Ovary (tissue), 7 donors: ENCODE measurements at regions not wholly inside any gene's neighbourhood (a gene's known extent, or its start where the extent isn't known, plus 50 kb on each side); places are given as distances from the start of the nearest gene placed in this dataset.

Experiments used
- DNase-seq, 5 donors: peaks; one replicate each; pipeline ENCODE4 v3.0.0-alpha.2; 2019 to 2020
- H3K27ac ChIP-seq, 2 donors: fragments of 200-600 bp; one replicate each; pipeline versions ENCODE4 v1.5.1 to v1.8.0; 2019 to 2022
- H3K27me3 ChIP-seq: fragments of 200-600 bp; one replicate; pipeline ENCODE4 v1.8.0; 2022
- H3K36me3 ChIP-seq: fragments of 200-600 bp; sonication (generic); one replicate; pipeline ENCODE4 v1.5.1; 2019
- H3K4me1 ChIP-seq: one replicate; pipeline ENCODE4 v1.8.1; 2013; ENCODE audit warnings: mild to moderate bottlenecking, moderate library complexity; ENCODE audit not compliant: insufficient read depth
- H3K4me3 ChIP-seq: fragments of 200-600 bp; sonication (generic); one replicate; pipeline ENCODE4 v1.5.1; 2017
- H3K9me3 ChIP-seq, 2 donors: fragments of 200-600 bp in 1 of 2; sonication (generic) in 1 of 2; one replicate each; pipeline versions ENCODE4 v1.5.1 to v1.8.1; 2013 to 2019; ENCODE audit warnings: mild to moderate bottlenecking in 1 of 2, moderate library complexity in 1 of 2
- EP300 ChIP-seq: sonication (generic); formaldehyde crosslinking; IDR thresholded peaks from one replicate; pipeline ENCODE4 v1.6.1; 2017; ENCODE audit warnings: antibody characterized with exemption
- POLR2A ChIP-seq: fragments of 450-650 bp; IDR thresholded peaks from one replicate; pipeline ENCODE4 v1.6.1; 2017; ENCODE audit warnings: antibody characterized with exemption, mild to moderate bottlenecking, moderate library complexity
- WGBS, 3 donors: extraction: QIAGEN DNeasy Blood & Tissue Kit in 1 of 3; methylation state at CpG; one replicate each; pipeline versions ENCODE4 v1.1.5 to v1.1.7; 2013 to 2017; 5-methylcytosine and 5-hydroxymethylcytosine counted together
- intact Hi-C, 4 donors: fragments of 100-400 bp; cut with DNase I; formaldehyde crosslinking; loops; one replicate each; pipeline versions ENCODE4 v1.11.0 to v1.15.1; 2022 to 2023
- TF ChIP-seq, protein P1 (sequence below), 3 donors: fragments of 450-650 bp in 2 of 3; fragments of 200-600 bp in 1 of 3; IDR thresholded peaks; one replicate each; pipeline versions ENCODE4 v1.5.1 to v1.8.0; 2016 to 2022; ENCODE audit warnings: antibody characterized with exemption in 3 of 3, mild to moderate bottlenecking in 1 of 3
- donor health status: DM: no; HTN: no; CAD: no; lungs with moderate emphysema.
- donor health status: DM: no; HTN: no; CAD: no.
- donor health status: Bipolar disorder and iron deficiency.
- donor health status: DM: no; HTN: no; CAD: no.
- donor health status: DM: yes; HTN: yes; CAD: no.

DNA sequence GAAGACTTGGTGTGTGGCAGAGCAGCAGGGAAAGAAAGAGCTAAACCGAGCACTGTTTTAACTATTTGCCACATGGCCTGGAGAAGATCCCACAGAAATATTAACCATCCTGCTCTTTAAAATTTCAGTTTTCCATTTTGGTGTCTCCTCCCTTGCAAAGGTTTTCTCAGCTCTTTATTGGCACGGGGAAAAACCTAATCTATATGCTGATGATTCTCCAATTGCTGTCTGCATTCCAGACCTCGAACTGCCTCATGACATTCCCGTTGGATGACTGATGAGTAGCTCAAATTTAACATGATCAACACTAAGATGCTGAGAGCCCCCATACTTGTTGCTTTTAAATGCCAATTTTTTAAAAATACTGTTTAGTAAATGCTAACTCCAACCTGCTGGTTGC, 115.0 kb downstream of the EMP1 start:
- H3K27ac ChIP-seq, result no peak overlapping the region
- no peaks in the 10 kb centered on the region for H3K36me3 ChIP-seq
- H3K27me3 ChIP-seq, result no peaks in the 10 kb centered on the region
- no peak overlapping the region for H3K4me3 ChIP-seq
- TF ChIP-seq EP300 (no peak), POLR2A (no peak)
- TF ChIP-seq, protein P1, sequence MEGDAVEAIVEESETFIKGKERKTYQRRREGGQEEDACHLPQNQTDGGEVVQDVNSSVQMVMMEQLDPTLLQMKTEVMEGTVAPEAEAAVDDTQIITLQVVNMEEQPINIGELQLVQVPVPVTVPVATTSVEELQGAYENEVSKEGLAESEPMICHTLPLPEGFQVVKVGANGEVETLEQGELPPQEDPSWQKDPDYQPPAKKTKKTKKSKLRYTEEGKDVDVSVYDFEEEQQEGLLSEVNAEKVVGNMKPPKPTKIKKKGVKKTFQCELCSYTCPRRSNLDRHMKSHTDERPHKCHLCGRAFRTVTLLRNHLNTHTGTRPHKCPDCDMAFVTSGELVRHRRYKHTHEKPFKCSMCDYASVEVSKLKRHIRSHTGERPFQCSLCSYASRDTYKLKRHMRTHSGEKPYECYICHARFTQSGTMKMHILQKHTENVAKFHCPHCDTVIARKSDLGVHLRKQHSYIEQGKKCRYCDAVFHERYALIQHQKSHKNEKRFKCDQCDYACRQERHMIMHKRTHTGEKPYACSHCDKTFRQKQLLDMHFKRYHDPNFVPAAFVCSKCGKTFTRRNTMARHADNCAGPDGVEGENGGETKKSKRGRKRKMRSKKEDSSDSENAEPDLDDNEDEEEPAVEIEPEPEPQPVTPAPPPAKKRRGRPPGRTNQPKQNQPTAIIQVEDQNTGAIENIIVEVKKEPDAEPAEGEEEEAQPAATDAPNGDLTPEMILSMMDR (IDR thresholded peaks at IDR 0.05), result no peak
- H3K4me1 ChIP-seq, result no peaks in the 10 kb centered on the region
- H3K9me3 ChIP-seq, result no peaks in the 10 kb centered on the region
- no peak for DNase-seq
- WGBS, 3 donors, result 46 to 55% (median 47%) methylated on average over 4 of the region's 4 CpGs
- intact Hi-C loops, result no loop called here

DNA sequence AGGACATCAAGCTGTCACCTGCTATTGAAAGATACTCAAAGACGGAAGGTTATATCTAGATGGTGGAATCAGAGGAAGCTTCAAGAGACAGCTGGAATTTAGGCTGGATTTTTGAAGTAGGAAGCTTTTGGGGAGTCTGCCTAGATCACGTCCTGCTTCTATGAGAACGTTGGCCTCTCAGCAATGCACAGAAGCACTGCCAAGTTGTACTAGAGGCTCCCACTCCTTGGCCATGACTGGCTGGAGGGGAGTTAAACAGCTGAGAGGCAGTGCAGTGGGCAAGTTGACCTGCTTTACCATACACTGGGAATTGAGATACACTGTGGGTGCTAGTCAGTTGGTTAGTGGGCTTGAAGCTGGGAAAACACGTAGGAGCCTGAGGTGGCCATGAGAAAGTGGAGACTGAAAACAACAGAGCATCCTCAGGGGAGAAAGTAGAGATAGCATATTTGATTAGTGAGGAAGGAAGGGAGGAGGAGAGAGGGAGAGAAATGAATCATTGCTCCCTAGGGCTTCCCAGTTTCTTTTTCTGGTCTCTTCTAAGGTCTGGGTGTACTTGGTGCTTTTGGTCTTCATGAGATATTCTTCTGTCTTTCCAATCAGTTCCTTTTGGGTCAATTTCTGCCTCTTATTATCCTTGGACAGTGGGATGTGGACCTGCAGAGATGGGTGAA, 110.8 kb downstream of the EMP1 start:
- Histone ChIP-seq H3K27me3 (no peaks in the 10 kb centered on the region), H3K4me1 (no peaks in the 10 kb centered on the region), H3K27ac (no peak overlapping the region), H3K4me3 (no peak overlapping the region), H3K36me3 (no peaks in the 10 kb centered on the region), H3K9me3 (no peaks in the 10 kb centered on the region)
- DNase-seq, result no peak
- intact Hi-C loops, result no loop called here
- WGBS, 3 donors, result 41 to 54% (median 44%) methylated on average over 4 of the region's 4 CpGs
- TF ChIP-seq POLR2A, result no peak
- TF ChIP-seq EP300, result no peak
- TF ChIP-seq, protein P1 (IDR thresholded peaks at IDR 0.05), result no peak

DNA sequence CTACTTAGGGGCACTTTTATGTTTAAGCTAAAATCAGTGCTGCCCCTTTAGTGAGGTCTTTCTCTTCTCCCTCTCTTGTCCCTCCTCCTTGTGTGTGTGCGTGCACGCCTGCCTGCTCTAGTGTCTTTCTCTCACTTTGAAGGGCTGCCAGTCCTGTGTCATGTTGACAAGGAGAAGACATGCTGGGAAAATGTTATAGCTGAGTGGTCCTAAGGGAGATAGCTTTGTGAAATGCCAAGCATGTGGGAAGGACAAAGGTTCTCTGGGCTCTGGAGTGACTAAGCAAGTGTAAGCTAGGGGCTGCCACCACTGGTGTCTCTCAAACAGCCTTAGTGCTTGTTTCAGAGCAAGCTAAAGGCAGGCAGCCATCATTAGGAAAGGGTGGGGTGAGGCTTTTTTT, 108.4 kb downstream of the EMP1 start:
- no peaks in the 10 kb centered on the region for H3K9me3 ChIP-seq
- no peaks in the 10 kb centered on the region for H3K4me1 ChIP-seq
- intact Hi-C loops, result no loop called here
- no peak overlapping the region for H3K4me3 ChIP-seq
- H3K36me3 ChIP-seq, result no peaks in the 10 kb centered on the region
- no peak overlapping the region for H3K27ac ChIP-seq
- H3K27me3 ChIP-seq, result no peaks in the 10 kb centered on the region
- no peak for TF ChIP-seq EP300
- DNase-seq, result no peak
- WGBS, 3 donors, result 84 to 90% (median 86%) methylated on average over 2 of the region's 2 CpGs

DNA sequence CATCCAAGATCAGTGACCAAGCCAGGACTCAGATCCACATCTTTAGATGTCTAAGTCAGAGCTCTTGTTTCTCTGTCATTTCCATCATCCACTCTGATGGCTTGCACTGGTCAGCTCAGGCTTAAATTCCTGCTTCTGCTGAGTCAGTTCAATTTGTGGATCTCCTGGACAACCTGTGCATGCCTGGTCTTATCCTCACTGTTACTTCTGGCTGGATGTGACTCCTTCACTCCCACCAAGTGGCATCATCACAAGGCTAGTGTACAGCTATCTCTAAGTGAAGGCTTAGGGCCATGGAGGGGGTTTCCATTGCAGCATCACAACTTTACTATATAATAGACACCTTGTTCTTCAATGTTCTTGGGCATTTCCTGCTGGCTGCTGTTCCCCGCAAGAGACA, 102.9 kb downstream of the EMP1 start:
- intact Hi-C loops, result no loop called here
- Histone ChIP-seq H3K9me3 (no peaks in the 10 kb centered on the region), H3K4me3 (no peak overlapping the region), H3K27ac (no peak overlapping the region), H3K36me3 (no peaks in the 10 kb centered on the region), H3K4me1 (no peaks in the 10 kb centered on the region), H3K27me3 (no peaks in the 10 kb centered on the region)
- 44 to 93% (median 62%) methylated on average over 1 of the region's 1 CpG for WGBS, 3 donors
- TF ChIP-seq, protein P1 (IDR thresholded peaks at IDR 0.05), result no peak
- TF ChIP-seq EP300 (no peak), POLR2A (no peak)
- DNase-seq, result no peak

DNA sequence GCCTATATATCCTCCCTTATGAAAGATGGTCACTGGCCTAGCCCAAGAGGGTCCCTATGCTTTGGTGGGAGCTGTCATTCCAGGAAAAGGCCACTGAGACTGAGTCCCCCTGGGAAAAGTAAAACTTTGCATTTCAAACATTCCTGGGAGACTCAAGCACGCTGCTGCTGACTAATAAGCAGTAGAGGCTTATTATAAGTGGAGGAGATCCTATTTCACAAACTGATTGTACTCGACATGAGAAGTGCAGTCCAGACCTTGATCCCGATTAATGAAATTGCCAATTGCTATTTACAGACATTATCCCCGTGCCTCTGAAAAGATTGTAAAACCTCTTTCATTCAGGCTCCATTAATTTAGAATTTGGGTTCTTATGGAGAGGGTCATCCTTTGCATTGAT, 96.6 kb downstream of the EMP1 start:
- Histone ChIP-seq H3K4me1 (no peaks in the 10 kb centered on the region), H3K4me3 (no peak overlapping the region), H3K9me3 (no peaks in the 10 kb centered on the region), H3K36me3 (no peaks in the 10 kb centered on the region), H3K27me3 (no peaks in the 10 kb centered on the region), H3K27ac (no peak overlapping the region)
- intact Hi-C loops, result no loop called here
- TF ChIP-seq EP300 (no peak), POLR2A (no peak)
- TF ChIP-seq, protein P1 (IDR thresholded peaks at IDR 0.05), result no peak
- WGBS, 3 donors, result 42 to 56% (median 48%) methylated on average over 4 of the region's 4 CpGs
- no peak for DNase-seq
